ENCODE measurements at regions not wholly inside any gene's neighbourhood (a gene's known extent, or its start where the extent isn't known, plus 50 kb on each side); places are given as distances from the start of the nearest gene placed in this dataset.

DNA sequence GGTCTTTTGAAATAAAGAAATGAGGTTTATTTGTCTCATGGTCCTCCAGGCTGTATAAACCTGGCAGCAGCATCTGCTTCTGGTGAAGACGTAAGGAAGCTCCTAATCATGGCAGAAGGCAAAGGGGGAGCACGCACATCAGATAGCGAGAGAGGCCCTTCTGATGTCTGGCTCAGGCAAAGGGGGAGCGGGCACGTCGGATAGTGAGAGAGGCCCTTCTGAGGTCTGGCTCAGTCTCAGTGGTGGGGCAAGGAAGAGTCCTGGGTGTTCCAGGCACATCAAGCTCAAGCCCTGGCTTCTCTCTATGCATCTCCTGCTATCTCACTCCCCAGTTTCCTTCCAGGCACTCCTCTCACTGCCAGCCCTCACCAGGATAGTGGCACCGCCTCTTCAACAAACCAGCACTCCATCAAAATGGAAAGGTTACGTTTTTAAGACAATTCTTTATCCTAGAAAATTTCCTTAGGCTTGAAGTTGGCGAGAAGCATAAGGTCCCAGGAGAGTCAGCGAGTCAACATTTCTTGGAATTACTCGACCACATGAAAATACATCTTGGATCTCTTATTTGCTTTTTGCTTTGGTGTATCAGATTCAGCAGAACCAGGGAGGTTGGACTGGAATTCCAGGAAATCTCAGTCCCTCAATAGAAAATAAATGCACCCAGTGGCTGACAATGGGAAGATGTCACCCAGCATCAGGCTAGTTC is 189.6 kb upstream of the TMEM132C start:
- Mint-ChIP-seq H3K4me3 (no peak overlapping the region), H3K9me3 (peaks cover 8% of the 10 kb centered on the region), H3K4me1 (no peaks in the 10 kb centered on the region), H3K27me3 (ENCODE audit: low read depth) (peaks cover 9% of the 10 kb centered on the region), H3K27ac (no peak overlapping the region), H3K36me3 (no peaks in the 10 kb centered on the region)
- no peak for TF ChIP-seq CTCF (IDR thresholded peaks at IDR 0.05; ENCODE audit: unreplicated experiment)
- DNase-seq (ENCODE audit: low spot score in 2 of 2, unreplicated experiment in 2 of 2) = no peak

DNA sequence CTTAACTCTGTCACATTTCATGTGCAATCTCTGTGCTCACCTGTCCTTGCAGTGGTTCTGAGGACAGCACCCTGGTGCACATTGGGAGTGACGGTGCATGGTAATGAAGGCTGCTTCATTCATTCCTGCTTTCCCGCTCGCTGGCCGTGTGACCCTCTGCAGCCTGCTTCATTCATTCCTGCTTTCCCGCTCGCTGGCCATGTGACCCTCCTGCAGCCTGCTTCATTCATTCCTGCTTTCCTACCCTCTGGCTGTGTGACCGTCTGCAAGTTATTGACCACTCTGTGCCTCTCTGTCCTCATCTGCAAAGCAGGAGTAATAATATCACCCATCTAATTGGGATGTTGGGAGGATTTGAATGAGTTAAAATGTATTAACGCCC is 189.1 kb upstream of the TMEM132C start:
- H3K36me3 Mint-ChIP-seq = no peaks in the 10 kb centered on the region
- peaks cover 8% of the 10 kb centered on the region for H3K9me3 Mint-ChIP-seq
- H3K27me3 Mint-ChIP-seq (ENCODE audit: low read depth) = peaks cover 9% of the 10 kb centered on the region
- H3K4me1 Mint-ChIP-seq = no peaks in the 10 kb centered on the region
- TF ChIP-seq CTCF (IDR thresholded peaks at IDR 0.05; ENCODE audit: unreplicated experiment) = no peak
- DNase-seq (ENCODE audit: low spot score in 2 of 2, unreplicated experiment in 2 of 2) = no peak
- H3K27ac Mint-ChIP-seq = no peak overlapping the region
- H3K4me3 Mint-ChIP-seq = no peak overlapping the region

DNA sequence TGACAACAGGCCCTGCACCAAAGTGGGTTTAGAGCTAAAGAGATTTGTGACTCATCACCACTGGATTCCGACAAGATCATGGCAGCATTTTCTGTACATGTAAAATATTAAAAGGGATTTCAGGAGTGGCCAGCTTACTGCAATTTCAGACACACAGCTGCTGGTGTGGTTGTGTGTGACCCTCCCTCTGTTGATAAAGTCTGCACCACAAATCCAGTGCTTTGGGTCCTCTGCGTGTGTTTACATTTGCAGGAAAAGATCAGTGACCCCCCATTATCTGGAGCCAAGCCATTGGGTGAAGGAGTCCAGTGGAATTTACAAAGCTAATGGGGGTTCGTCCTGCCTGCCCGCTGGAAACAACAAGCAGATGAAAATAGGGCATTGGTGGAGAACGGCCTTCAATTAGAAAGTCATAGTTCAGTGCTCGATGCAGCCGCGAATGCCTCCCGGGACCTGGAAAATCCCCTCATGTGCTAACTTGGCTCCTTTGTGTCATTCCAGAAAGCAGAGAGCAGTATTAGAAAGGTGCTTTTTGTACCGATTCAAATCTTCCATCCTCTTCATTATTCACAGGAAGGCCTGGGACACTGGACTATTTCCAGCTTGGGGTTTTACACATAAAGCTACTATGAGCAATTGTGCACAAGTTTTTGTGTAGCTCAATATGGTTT is 188.5 kb upstream of the TMEM132C start:
- TF ChIP-seq CTCF (IDR thresholded peaks at IDR 0.05; ENCODE audit: unreplicated experiment) = no peak
- Mint-ChIP-seq H3K27ac (no peak overlapping the region), H3K9me3 (peaks cover 8% of the 10 kb centered on the region), H3K4me3 (no peak overlapping the region), H3K27me3 (ENCODE audit: low read depth) (peaks cover 6% of the 10 kb centered on the region), H3K36me3 (no peaks in the 10 kb centered on the region), H3K4me1 (no peaks in the 10 kb centered on the region)
- DNase-seq (ENCODE audit: low spot score in 2 of 2, unreplicated experiment in 2 of 2) = no peak

- DNase-seq (ENCODE audit: low spot score in 2 of 2, unreplicated experiment in 2 of 2) = no peak
- H3K27me3 Mint-ChIP-seq (ENCODE audit: low read depth) = peaks cover 6% of the 10 kb centered on the region
- H3K4me3 Mint-ChIP-seq = no peak overlapping the region
- no peaks in the 10 kb centered on the region for H3K4me1 Mint-ChIP-seq
- H3K27ac Mint-ChIP-seq = no peak overlapping the region
- peaks cover 8% of the 10 kb centered on the region for H3K9me3 Mint-ChIP-seq
- TF ChIP-seq CTCF (IDR thresholded peaks at IDR 0.05; ENCODE audit: unreplicated experiment) = no peak
- no peaks in the 10 kb centered on the region for H3K36me3 Mint-ChIP-seq
Measured at GRCh38 chr12:128079446-128079845, 187.5 kb upstream of the TMEM132C start.

GRCh38 chr12:128083132-128083729 is 183.7 kb upstream of the TMEM132C start:
- Mint-ChIP-seq H3K4me3 (no peak overlapping the region), H3K9me3 (peaks cover 2% of the 10 kb centered on the region), H3K4me1 (no peaks in the 10 kb centered on the region), H3K27me3 (ENCODE audit: low read depth) (peaks cover under 1% of the 10 kb centered on the region), H3K36me3 (no peaks in the 10 kb centered on the region), H3K27ac (no peak overlapping the region)
- TF ChIP-seq CTCF (IDR thresholded peaks at IDR 0.05; ENCODE audit: unreplicated experiment) = no peak
- DNase-seq (ENCODE audit: low spot score in 2 of 2, unreplicated experiment in 2 of 2) = no peak

All from mesothelial cell of epicardium (in vitro differentiated cells).